Cardiac fibroblast (primary cell): ENCODE measurements at regions not wholly inside any gene's neighbourhood (a gene's known extent, or its start where the extent isn't known, plus 50 kb on each side); places are given as distances from the start of the nearest gene placed in this dataset.

Experiments used
- DNase-seq, 2 donors: peaks; one replicate each; pipeline versions ENCODE4 v3.0.0 to v3.0.0-alpha.2; 2010; ENCODE audit warnings: low read depth in 2 of 2
- H3K4me3 ChIP-seq, 2 donors: replicated peaks in 1 of 2; 1 replicate in 1 of 2; 2 replicates in 1 of 2; pipeline ENCODE4 v1.5.1; 2011; ENCODE audit warnings: low read depth in 2 of 2, low read length in 2 of 2, mild to moderate bottlenecking in 2 of 2, moderate library complexity in 1 of 2
- TF ChIP-seq, protein P1 (sequence below): IDR thresholded peaks from one replicate; pipeline ENCODE4 v1.5.1; 2011; ENCODE audit warnings: low read depth, mild to moderate bottlenecking, low read length, inconsistent platforms

DNA sequence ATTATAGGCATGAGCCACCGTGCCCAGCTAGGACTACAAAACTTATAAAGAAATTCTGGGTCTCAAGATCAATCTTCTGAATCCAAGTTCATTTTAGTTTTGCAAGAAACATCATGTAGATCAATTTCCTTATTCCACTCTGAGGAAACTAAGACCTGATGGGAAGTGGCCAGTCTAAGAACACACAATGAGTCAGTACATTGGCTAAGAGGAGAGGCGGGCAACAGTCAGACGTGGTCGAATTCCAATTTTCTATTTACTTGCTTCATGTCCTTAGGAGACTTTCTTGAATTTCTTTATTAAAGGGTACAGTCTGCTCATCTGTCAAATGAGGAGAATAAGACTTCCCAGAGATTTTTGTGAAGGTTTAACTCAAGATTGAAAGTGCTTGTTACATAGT lies 432.1 kb upstream of the BRINP1 start:
- no peak for DNase-seq
- TF ChIP-seq, protein P1, sequence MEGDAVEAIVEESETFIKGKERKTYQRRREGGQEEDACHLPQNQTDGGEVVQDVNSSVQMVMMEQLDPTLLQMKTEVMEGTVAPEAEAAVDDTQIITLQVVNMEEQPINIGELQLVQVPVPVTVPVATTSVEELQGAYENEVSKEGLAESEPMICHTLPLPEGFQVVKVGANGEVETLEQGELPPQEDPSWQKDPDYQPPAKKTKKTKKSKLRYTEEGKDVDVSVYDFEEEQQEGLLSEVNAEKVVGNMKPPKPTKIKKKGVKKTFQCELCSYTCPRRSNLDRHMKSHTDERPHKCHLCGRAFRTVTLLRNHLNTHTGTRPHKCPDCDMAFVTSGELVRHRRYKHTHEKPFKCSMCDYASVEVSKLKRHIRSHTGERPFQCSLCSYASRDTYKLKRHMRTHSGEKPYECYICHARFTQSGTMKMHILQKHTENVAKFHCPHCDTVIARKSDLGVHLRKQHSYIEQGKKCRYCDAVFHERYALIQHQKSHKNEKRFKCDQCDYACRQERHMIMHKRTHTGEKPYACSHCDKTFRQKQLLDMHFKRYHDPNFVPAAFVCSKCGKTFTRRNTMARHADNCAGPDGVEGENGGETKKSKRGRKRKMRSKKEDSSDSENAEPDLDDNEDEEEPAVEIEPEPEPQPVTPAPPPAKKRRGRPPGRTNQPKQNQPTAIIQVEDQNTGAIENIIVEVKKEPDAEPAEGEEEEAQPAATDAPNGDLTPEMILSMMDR = no peak
- H3K4me3 ChIP-seq = no peak overlapping the region

DNA sequence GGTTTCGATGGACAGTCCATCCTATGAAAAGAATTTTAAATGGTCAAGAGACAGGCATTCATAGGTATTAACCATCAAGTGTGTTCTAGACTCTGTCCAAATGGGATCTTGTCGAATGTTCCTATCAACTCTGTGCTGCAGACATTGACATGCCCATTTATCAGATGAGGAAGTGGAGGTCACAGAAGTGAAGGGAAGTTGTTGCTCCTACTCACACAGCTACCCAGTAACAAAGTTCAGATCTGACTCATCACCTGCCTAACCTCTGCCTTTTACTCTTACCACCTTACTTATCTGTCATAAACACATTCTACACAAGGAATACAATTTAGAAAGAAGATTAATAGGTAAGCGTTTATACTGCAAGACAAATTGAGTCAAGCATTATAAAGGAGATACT lies 426.2 kb upstream of the BRINP1 start:
- TF ChIP-seq, protein P1 = no peak
- no peak overlapping the region for H3K4me3 ChIP-seq
- DNase-seq = no peak

- no peak overlapping the region for H3K4me3 ChIP-seq
- no peak for DNase-seq
- TF ChIP-seq, protein P1 = no peak
These were observed 425.6 kb upstream of the BRINP1 start for GRCh38 chr9:119794836-119795235.

DNA sequence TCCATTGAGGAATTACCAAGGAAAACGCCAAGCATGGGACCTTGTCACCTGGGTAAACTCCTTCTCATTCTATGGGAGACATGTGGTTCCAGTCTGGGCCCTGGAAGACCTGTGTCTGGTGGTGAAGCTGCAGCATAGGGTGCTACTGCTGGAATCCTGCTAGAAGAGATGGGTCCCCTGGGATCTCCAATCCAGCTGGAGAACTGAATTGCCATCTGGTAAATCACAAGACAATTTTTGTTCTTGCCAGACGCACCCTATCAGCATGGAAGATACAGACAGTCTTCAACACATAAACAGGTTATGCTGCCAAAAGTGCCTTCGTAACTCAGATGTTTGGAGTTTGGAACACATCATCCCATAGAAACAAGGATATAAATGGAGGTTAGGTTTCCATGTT lies 424.0 kb upstream of the BRINP1 start:
- TF ChIP-seq, protein P1 = no peak
- DNase-seq = no peak
- no peak overlapping the region for H3K4me3 ChIP-seq

- no peak overlapping the region for H3K4me3 ChIP-seq
- TF ChIP-seq, protein P1 = no peak
- no peak for DNase-seq
These were observed 423.0 kb upstream of the BRINP1 start for GRCh38 chr9:119792242-119792641.

GRCh38 chr9:119789987-119790386 lies 420.8 kb upstream of the BRINP1 start:
- no peak overlapping the region for H3K4me3 ChIP-seq
- no peak for DNase-seq
- TF ChIP-seq, protein P1 = no peak

GRCh38 chr9:119788921-119789320 lies 419.7 kb upstream of the BRINP1 start:
- H3K4me3 ChIP-seq = no peak overlapping the region
- TF ChIP-seq, protein P1 = no peak
- no peak for DNase-seq
